ENCODE measurements at regions not wholly inside any gene's neighbourhood (a gene's known extent, or its start where the extent isn't known, plus 50 kb on each side); places are given as distances from the start of the nearest gene placed in this dataset.

DNA sequence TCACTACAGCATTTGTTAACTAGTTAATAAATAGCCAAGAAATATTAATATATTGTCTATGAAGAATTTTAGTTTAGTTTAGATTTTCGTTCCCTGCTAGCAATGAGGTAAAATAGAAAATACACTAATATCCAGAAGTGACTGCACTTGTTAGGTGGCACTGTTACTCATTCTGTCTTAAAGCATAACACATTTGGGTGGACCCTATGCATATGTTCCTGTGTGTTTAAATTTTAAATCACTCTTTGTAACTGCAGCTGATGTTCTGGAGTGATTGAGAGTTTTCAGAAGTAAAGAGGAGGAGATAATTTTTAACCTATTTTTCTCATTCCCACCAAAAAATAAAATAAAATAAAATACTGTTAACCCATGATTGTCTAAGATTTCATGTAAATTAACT, 73.9 kb upstream of the SOX4 start:
- intact Hi-C loops (cut with micrococcal nuclease) = no loop called here
- TF ChIP-seq, protein P1, sequence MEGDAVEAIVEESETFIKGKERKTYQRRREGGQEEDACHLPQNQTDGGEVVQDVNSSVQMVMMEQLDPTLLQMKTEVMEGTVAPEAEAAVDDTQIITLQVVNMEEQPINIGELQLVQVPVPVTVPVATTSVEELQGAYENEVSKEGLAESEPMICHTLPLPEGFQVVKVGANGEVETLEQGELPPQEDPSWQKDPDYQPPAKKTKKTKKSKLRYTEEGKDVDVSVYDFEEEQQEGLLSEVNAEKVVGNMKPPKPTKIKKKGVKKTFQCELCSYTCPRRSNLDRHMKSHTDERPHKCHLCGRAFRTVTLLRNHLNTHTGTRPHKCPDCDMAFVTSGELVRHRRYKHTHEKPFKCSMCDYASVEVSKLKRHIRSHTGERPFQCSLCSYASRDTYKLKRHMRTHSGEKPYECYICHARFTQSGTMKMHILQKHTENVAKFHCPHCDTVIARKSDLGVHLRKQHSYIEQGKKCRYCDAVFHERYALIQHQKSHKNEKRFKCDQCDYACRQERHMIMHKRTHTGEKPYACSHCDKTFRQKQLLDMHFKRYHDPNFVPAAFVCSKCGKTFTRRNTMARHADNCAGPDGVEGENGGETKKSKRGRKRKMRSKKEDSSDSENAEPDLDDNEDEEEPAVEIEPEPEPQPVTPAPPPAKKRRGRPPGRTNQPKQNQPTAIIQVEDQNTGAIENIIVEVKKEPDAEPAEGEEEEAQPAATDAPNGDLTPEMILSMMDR (IDR thresholded peaks at IDR 0.05; ENCODE audit: unreplicated experiment) = no peak
- H3K36me3 Mint-ChIP-seq (ENCODE audit: insufficient read depth, unreplicated experiment) = no peaks in the 10 kb centered on the region
- CTCF ChIA-PET = no interaction called here
- H3K27me3 Mint-ChIP-seq (ENCODE audit: insufficient read depth, unreplicated experiment) = peaks cover 3% of the 10 kb centered on the region
- H3K27ac Mint-ChIP-seq (ENCODE audit: low read depth, unreplicated experiment) = no peak overlapping the region
- BruUV-seq (replicated peaks) = no TSS peak
- POLR2A ChIA-PET = no interaction called here
- H3K4me1 Mint-ChIP-seq (ENCODE audit: insufficient read depth, unreplicated experiment) = no peaks in the 10 kb centered on the region
- no peak for DNase-seq (ENCODE audit: unreplicated experiment)
- H3K9me3 Mint-ChIP-seq (ENCODE audit: unreplicated experiment) = no peaks in the 10 kb centered on the region
- H3K4me3 Mint-ChIP-seq (ENCODE audit: unreplicated experiment) = no peak overlapping the region

DNA sequence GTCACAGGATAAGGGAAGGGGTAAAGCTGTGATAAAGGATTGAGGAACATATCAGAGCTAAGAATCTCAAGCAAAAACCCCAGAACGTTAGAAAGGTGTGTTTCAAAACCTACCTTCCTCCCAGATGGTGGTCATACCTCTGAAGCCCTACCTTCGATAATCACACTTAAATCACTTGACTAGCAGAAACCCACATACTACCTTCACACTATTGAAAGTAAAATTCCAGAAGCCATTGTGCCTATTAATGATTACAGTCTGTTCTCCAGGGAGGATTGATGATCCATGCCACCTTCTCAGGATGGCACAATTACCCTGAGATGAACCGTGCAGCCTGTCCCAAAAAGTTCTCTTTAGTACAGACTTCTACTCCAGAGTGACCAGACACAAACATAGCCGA, 72.3 kb upstream of the SOX4 start:
- no peaks in the 10 kb centered on the region for H3K9me3 Mint-ChIP-seq (ENCODE audit: unreplicated experiment)
- no peaks in the 10 kb centered on the region for H3K36me3 Mint-ChIP-seq (ENCODE audit: insufficient read depth, unreplicated experiment)
- intact Hi-C loops (cut with micrococcal nuclease) = no loop called here
- BruUV-seq (replicated peaks) = no TSS peak
- H3K27ac Mint-ChIP-seq (ENCODE audit: low read depth, unreplicated experiment) = no peak overlapping the region
- H3K4me3 Mint-ChIP-seq (ENCODE audit: unreplicated experiment) = no peak overlapping the region
- CTCF ChIA-PET = no interaction called here
- no peaks in the 10 kb centered on the region for H3K4me1 Mint-ChIP-seq (ENCODE audit: insufficient read depth, unreplicated experiment)
- no peak for DNase-seq (ENCODE audit: unreplicated experiment)
- POLR2A ChIA-PET = no interaction called here
- H3K27me3 Mint-ChIP-seq (ENCODE audit: insufficient read depth, unreplicated experiment) = no peaks in the 10 kb centered on the region
- TF ChIP-seq, protein P1 (IDR thresholded peaks at IDR 0.05; ENCODE audit: unreplicated experiment) = no peak

DNA sequence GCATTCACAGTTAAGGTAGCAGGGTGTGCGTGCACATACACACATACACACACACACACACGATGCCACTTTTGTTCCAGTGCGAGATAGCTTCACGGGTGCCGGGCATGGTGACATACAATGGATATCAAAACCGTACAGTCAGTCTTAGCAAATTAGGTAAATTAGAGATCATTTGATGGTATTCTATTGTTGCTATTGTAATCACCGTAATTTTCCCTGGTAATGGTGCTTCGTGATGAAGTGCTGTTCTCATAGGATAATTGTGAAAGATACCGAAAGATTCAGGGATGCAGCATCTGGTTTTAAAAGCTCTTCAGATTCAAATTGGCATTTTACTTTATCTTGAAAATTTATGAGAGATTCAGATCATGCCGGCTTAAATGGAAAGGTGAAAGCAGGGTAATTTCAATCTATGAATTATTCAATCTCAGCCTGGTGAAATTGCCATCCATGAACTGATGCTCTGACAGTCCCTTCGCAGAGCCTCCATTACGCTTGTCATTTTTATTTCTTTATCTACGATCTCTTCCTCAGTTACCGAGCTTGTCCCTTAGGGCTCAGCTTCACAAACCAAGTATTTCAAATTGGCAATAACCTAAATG, 71.3 kb upstream of the SOX4 start:
- POLR2A ChIA-PET = no interaction called here

DNA sequence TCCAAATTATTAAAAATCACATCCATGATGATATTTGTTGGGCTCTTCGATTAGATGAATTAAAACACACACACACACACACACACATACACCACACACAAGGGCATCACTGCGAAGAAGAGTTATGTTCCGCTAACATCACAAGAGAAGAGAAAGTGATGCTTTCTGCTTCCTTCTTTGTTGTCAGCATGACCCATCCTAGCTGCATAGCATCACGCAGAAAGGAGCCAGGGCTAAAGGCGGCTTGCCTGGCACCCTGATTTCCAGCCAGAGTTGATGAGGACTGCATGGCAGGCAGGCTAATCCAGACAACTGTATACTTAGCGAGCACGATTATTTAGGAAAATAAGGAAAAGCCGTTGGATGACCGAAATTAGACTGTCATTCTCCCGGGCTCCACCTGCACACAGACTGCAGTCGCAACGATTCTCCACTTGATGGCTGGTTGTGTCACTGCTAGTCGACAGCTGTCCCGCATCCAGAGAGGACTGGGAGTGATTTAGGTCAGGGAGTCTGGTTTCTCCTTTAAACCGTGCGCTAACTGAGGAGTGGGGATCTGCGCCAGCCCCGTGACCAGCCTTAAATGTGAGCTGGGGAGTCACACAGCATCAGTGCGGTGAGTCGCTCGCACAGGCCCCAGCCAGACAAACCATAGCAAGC, 70.6 kb upstream of the SOX4 start:
- H3K27ac Mint-ChIP-seq (ENCODE audit: low read depth, unreplicated experiment) = no peak overlapping the region
- H3K4me3 Mint-ChIP-seq (ENCODE audit: unreplicated experiment) = no peak overlapping the region
- TF ChIP-seq, protein P1 (IDR thresholded peaks at IDR 0.05; ENCODE audit: unreplicated experiment) = no peak
- DNase-seq (ENCODE audit: unreplicated experiment) = no peak
- no peaks in the 10 kb centered on the region for H3K9me3 Mint-ChIP-seq (ENCODE audit: unreplicated experiment)
- no peaks in the 10 kb centered on the region for H3K27me3 Mint-ChIP-seq (ENCODE audit: insufficient read depth, unreplicated experiment)
- H3K36me3 Mint-ChIP-seq (ENCODE audit: insufficient read depth, unreplicated experiment) = no peaks in the 10 kb centered on the region
- CTCF ChIA-PET = no interaction called here
- intact Hi-C loops (cut with micrococcal nuclease) = no loop called here
- POLR2A ChIA-PET = no interaction called here
- H3K4me1 Mint-ChIP-seq (ENCODE audit: insufficient read depth, unreplicated experiment) = no peaks in the 10 kb centered on the region
- no TSS peak for BruUV-seq (replicated peaks)

More for the DNA sequence above, 71.3 kb upstream of the SOX4 start:
- H3K4me3 Mint-ChIP-seq (ENCODE audit: unreplicated experiment) = no peak overlapping the region
- BruUV-seq (replicated peaks) = no TSS peak
- TF ChIP-seq, protein P1 (IDR thresholded peaks at IDR 0.05; ENCODE audit: unreplicated experiment) = no peak
- no peaks in the 10 kb centered on the region for H3K36me3 Mint-ChIP-seq (ENCODE audit: insufficient read depth, unreplicated experiment)
- H3K27me3 Mint-ChIP-seq (ENCODE audit: insufficient read depth, unreplicated experiment) = no peaks in the 10 kb centered on the region
- H3K27ac Mint-ChIP-seq (ENCODE audit: low read depth, unreplicated experiment) = no peak overlapping the region
- intact Hi-C loops (cut with micrococcal nuclease) = no loop called here
- H3K9me3 Mint-ChIP-seq (ENCODE audit: unreplicated experiment) = no peaks in the 10 kb centered on the region
- no peaks in the 10 kb centered on the region for H3K4me1 Mint-ChIP-seq (ENCODE audit: insufficient read depth, unreplicated experiment)
- DNase-seq (ENCODE audit: unreplicated experiment) = no peak
- CTCF ChIA-PET = no interaction called here

Measured in MCF 10A (cell line).